ENCODE measurements at regions not wholly inside any gene's neighbourhood (a gene's known extent, or its start where the extent isn't known, plus 50 kb on each side); places are given as distances from the start of the nearest gene placed in this dataset.

DNA sequence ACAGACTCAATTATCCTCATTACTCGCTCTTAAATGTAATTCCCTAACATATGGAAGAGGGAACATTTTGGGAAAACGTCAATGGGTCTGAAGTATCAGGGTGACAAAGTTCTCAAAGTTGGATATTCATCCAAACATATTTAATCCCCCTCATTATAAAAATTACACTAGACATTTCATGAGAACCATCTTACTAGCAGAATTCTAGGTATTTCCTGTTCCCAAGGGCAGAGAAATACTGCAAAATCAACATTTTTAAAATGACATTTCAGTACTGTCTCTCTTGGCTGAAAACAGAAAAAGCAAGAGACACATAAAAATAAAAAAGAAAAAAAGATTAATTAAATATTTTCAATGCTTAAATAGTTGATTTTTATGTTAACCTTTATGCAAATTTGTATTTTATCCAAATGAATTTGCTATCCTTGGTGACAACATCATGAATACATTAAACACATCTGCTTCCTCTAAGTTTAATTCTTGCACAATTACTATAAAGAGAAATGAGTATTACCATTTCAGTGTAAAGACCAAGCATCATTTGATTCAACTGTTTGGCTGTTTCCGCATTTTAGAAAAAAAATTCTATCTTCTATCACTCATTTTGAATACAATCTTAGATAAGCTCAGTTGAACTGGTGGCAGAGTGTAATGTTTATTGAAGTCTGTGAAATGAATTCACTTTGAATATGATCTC is 114.8 kb upstream of the COL8A1 start:
- Histone ChIP-seq H3K36me3 (no peaks in the 10 kb centered on the region), H3K27ac (no peak overlapping the region), H3K4me3 (no peak overlapping the region), H3K27me3 (no peaks in the 10 kb centered on the region), H3K9me3 (no peaks in the 10 kb centered on the region), H3K4me1 (no peaks in the 10 kb centered on the region)
- intact Hi-C loops (cut with DNase I), result no loop called here
- DNase-seq (ENCODE audit: extremely low spot score in 2 of 2), result no peak
- TF ChIP-seq POLR2AphosphoS5 (IDR thresholded peaks at IDR 0.05; ENCODE audit: insufficient read depth in 1 of 2, low read depth in 1 of 2), result no peak
- TF ChIP-seq, protein P1, sequence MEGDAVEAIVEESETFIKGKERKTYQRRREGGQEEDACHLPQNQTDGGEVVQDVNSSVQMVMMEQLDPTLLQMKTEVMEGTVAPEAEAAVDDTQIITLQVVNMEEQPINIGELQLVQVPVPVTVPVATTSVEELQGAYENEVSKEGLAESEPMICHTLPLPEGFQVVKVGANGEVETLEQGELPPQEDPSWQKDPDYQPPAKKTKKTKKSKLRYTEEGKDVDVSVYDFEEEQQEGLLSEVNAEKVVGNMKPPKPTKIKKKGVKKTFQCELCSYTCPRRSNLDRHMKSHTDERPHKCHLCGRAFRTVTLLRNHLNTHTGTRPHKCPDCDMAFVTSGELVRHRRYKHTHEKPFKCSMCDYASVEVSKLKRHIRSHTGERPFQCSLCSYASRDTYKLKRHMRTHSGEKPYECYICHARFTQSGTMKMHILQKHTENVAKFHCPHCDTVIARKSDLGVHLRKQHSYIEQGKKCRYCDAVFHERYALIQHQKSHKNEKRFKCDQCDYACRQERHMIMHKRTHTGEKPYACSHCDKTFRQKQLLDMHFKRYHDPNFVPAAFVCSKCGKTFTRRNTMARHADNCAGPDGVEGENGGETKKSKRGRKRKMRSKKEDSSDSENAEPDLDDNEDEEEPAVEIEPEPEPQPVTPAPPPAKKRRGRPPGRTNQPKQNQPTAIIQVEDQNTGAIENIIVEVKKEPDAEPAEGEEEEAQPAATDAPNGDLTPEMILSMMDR (IDR thresholded peaks at IDR 0.05), result no peak
- no peak for TF ChIP-seq POLR2A (IDR thresholded peaks at IDR 0.05)

DNA sequence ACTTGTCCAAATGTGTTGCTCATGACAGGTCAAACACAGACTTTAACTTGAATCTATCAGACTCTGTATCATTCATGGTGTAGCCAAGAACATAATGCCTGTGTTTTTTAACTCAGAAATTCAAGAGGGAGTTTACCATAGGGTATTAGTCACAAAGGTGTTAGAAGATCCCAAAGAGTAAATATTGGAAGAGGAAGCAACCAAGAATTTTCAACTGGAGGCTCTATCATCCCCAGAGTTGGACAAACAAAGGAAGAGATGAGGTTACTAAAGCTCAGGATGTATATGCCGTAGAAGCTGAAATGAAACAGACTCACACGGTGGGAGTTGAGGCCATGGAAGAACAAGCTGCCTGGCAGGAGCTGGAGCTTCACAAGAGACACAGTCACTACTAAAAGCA is 116.2 kb upstream of the COL8A1 start:
- DNase-seq (ENCODE audit: extremely low spot score in 2 of 2), result no peak
- intact Hi-C loops (cut with DNase I), result no loop called here
- H3K36me3 ChIP-seq, result no peaks in the 10 kb centered on the region
- no peaks in the 10 kb centered on the region for H3K9me3 ChIP-seq
- TF ChIP-seq POLR2A (IDR thresholded peaks at IDR 0.05) (no peak), POLR2AphosphoS5 (IDR thresholded peaks at IDR 0.05; ENCODE audit: insufficient read depth in 1 of 2, low read depth in 1 of 2) (no peak)
- TF ChIP-seq, protein P1 (IDR thresholded peaks at IDR 0.05), result no peak
- no peaks in the 10 kb centered on the region for H3K27me3 ChIP-seq
- no peaks in the 10 kb centered on the region for H3K4me1 ChIP-seq
- H3K4me3 ChIP-seq, result no peak overlapping the region
- no peak overlapping the region for H3K27ac ChIP-seq

DNA sequence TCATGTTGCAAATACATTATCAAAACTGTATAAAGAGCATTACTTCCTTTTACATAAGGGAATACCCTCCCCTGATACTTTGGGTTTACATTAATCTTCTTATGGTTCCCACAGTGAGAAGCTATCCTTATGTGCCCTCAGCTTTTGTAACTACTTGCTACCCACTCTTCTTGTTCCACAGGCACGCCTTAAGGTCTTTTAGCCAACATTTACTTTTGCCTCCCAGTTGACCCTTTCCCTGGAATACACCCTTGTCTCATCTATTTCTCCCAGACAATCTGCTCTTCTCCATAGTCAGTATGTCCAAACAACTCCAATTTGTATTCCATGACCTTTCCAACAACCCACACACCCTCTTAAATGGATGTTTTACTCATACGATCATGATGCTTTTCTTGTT is 116.8 kb upstream of the COL8A1 start:
- Histone ChIP-seq H3K4me3 (no peak overlapping the region), H3K4me1 (no peaks in the 10 kb centered on the region), H3K36me3 (no peaks in the 10 kb centered on the region), H3K27ac (no peak overlapping the region), H3K9me3 (no peaks in the 10 kb centered on the region), H3K27me3 (no peaks in the 10 kb centered on the region)
- intact Hi-C loops (cut with DNase I), result no loop called here
- no peak for TF ChIP-seq POLR2AphosphoS5 (IDR thresholded peaks at IDR 0.05; ENCODE audit: insufficient read depth in 1 of 2, low read depth in 1 of 2)
- TF ChIP-seq, protein P1 (IDR thresholded peaks at IDR 0.05), result no peak
- no peak for TF ChIP-seq POLR2A (IDR thresholded peaks at IDR 0.05)
- DNase-seq (ENCODE audit: extremely low spot score in 2 of 2), result no peak

DNA sequence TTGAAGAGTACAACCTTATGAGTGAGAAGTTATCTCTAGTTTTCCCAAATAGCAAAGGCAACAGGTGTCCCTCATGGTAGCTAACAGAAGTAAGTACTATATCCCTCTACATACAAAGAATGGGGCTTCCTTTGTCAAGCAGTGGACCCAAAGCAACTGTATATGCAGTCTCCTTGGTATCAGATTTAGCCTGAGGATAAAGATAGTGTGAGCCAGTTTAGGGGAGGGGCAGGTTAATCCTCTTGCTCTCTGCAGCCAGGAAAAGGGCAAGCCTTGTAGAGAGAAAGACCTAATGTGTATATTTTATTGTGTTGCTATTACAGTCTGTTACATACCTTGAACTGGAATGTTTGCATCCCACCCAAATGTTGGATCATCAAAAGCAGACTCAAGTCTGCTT is 117.9 kb upstream of the COL8A1 start:
- Histone ChIP-seq H3K9me3 (no peaks in the 10 kb centered on the region), H3K27ac (no peak overlapping the region), H3K4me1 (no peaks in the 10 kb centered on the region), H3K27me3 (no peaks in the 10 kb centered on the region), H3K4me3 (no peak overlapping the region), H3K36me3 (no peaks in the 10 kb centered on the region)
- no peak for DNase-seq (ENCODE audit: extremely low spot score in 2 of 2)
- intact Hi-C loops (cut with DNase I), result no loop called here
- TF ChIP-seq, protein P1 (IDR thresholded peaks at IDR 0.05), result no peak
- TF ChIP-seq POLR2A (IDR thresholded peaks at IDR 0.05) (no peak), POLR2AphosphoS5 (IDR thresholded peaks at IDR 0.05; ENCODE audit: insufficient read depth in 1 of 2, low read depth in 1 of 2) (no peak)

DNA sequence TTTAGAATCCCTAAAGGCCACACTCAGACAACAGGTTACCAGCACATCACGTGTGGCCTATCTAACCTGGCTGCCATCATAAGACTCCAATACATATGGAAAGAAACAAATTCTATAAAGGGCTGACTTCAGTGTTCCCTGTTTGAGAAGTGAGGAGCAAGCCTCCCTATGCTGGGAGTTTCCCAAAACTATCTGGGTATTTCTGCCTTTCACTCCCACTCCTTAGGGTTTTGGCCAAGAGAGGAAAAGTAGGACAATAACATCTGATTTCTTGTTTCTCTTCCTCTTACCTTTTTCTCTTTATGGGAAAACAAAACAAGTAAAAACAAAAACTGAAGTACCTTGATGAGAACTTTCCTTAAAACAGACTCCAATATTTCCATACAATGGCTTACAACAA is 121.5 kb upstream of the COL8A1 start:
- no peak overlapping the region for H3K4me3 ChIP-seq
- intact Hi-C loops (cut with DNase I), result no loop called here
- no peak overlapping the region for H3K27ac ChIP-seq
- no peak for DNase-seq (ENCODE audit: extremely low spot score in 2 of 2)
- H3K9me3 ChIP-seq, result no peaks in the 10 kb centered on the region
- H3K27me3 ChIP-seq, result no peaks in the 10 kb centered on the region
- H3K4me1 ChIP-seq, result no peaks in the 10 kb centered on the region
- TF ChIP-seq, protein P1 (IDR thresholded peaks at IDR 0.05), result no peak
- TF ChIP-seq POLR2A (IDR thresholded peaks at IDR 0.05) (no peak), POLR2AphosphoS5 (IDR thresholded peaks at IDR 0.05; ENCODE audit: insufficient read depth in 1 of 2, low read depth in 1 of 2) (no peak)
- H3K36me3 ChIP-seq, result no peaks in the 10 kb centered on the region
